ENCODE measurements at regions not wholly inside any gene's neighbourhood (a gene's known extent, or its start where the extent isn't known, plus 50 kb on each side); places are given as distances from the start of the nearest gene placed in this dataset.

DNA sequence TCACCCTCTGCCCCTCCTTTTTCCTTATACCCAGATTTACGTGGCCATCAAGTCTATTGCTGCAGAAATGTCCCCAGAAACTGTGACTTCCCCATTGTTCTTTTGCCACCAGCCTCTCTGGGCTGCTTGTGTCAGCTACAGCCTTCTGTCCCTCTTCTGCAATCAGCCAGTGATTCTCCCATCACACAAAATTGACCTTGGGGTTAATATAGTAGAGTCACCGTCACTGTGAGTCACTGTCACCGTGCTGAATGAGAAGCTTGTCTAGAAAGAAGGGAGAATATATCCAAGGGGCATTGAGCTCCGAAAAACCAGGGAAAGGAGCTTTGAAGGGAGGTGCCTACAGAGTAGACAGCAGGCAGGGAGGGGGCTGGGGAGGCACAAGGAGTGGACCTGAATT is 290.5 kb downstream of the HAPSTR1 start:
- H3K4me1 ChIP-seq = peaks cover 0 to 26% (median 4%) of the 10 kb centered on the region in 10 experiments; a peak in 11 of 20 replicates
- peaks cover 5 to 20% (median 11%) of the 10 kb centered on the region in 11 experiments; a peak in 20 of 22 replicates for H3K9me3 ChIP-seq (replicated peaks in 1 of 11)
- H3K4me3 ChIP-seq = no peak overlapping the region
- no peaks in the 10 kb centered on the region for H3K36me3 ChIP-seq
- H3K9ac ChIP-seq = no peak overlapping the region
- no peak overlapping the region for H3K27ac ChIP-seq
- H3K27me3 ChIP-seq = no peaks in the 10 kb centered on the region
- no peak for TF ChIP-seq Cebpa-rat (IDR thresholded peaks at IDR 0.05)
- H4K20me1 ChIP-seq = no peaks in the 10 kb centered on the region
- no peak overlapping the region for H3K4me2 ChIP-seq

DNA sequence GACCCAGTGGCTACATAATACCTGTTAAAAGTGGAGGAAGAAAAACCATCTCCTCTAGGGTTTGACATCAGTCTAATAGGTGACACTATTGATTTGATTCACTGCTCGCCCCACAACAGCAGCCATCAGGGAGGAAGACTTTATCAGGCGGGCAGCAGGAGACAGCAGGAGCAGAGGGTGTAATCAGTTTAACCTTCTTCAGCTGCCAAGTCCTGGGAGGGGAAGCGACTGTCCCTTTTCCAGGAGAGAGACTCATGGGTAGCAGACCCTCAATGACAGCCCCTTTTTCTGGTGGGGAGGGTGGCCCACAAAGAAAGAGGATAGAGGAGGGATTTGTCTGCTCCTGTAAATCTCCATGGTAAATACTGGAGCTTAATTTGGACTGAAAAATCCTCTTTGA is 291.8 kb downstream of the HAPSTR1 start:
- no peak overlapping the region for H3K9ac ChIP-seq

DNA sequence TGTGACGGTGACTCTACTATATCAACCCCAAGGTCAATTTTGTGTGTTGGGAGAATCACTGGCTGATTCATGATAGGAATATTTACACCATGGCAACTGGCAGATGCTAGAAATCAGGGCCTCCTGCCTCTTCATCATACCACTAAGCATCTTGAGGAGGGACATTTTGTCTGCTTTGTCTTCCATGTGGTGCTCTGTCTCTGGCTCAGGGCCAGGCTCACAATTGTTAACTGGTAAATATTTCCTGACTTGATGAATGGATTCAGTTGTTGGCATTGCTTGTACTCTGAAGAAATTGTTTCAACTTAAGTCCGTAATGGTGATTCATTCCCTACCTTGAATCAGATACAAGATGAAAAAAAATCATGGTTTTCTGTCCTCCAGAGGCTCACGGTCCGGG is 292.7 kb downstream of the HAPSTR1 start:
- H3K9me3 ChIP-seq (replicated peaks in 1 of 11) = peaks cover 23 to 42% (median 32%) of the 10 kb centered on the region in 11 experiments
- no peak overlapping the region for H3K4me3 ChIP-seq
- no peak overlapping the region for H3K9ac ChIP-seq
- H3K4me2 ChIP-seq = no peak overlapping the region
- peaks cover 0 to 8% (median 0%) of the 10 kb centered on the region in 10 experiments; a peak in 5 of 20 replicates for H3K4me1 ChIP-seq
- H3K36me3 ChIP-seq = no peaks in the 10 kb centered on the region
- no peaks in the 10 kb centered on the region for H4K20me1 ChIP-seq
- H3K27me3 ChIP-seq = no peaks in the 10 kb centered on the region
- H3K27ac ChIP-seq = no peak overlapping the region
- TF ChIP-seq Cebpa-rat (IDR thresholded peaks at IDR 0.05) = no peak

More for the DNA sequence above, 291.8 kb downstream of the HAPSTR1 start:
- H4K20me1 ChIP-seq = no peaks in the 10 kb centered on the region
- H3K4me2 ChIP-seq = no peak overlapping the region
- TF ChIP-seq Cebpa-rat (IDR thresholded peaks at IDR 0.05) = no peak
- H3K9me3 ChIP-seq (replicated peaks in 1 of 11) = peaks cover 18 to 33% (median 25%) of the 10 kb centered on the region in 11 experiments
- no peaks in the 10 kb centered on the region for H3K36me3 ChIP-seq
- no peaks in the 10 kb centered on the region for H3K27me3 ChIP-seq
- H3K4me3 ChIP-seq = no peak overlapping the region
- no peak overlapping the region for H3K27ac ChIP-seq
- peaks cover 0 to 14% (median 0%) of the 10 kb centered on the region in 10 experiments; a peak in 3 of 20 replicates for H3K4me1 ChIP-seq

DNA sequence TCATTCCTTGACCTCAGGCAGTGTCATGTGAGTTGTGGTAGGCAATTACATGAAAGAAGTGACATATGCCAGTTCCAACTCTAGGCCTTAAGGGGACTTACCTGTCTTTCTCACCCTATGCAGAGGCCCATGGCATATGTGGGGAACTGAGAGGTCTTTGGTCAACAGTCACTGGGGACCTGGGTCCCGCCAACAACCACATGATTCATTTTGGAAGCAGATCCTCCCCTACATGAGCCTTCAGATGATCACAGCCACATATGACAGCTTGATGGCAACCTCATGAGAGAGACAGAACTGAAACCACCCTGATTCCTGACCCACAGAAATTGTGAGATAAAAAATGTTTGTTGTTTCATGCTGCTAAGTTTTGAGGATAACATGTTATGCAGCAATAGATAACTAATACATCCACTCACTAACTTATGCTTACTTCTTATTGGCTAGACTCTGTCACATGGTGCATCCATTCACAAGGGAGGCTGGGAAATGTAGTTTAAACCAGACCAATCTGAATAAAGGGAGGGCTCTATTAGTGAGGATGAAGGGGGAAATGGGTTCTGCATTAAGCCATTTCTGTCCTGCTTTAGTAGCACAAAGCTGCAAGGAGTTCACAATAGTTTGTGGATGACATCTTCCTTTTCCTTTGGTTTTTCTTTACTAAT is 298.2 kb downstream of the HAPSTR1 start:
- H3K36me3 ChIP-seq = no peaks in the 10 kb centered on the region
- H3K27me3 ChIP-seq = no peaks in the 10 kb centered on the region
- H3K9ac ChIP-seq = no peak overlapping the region
- no peak overlapping the region for H3K27ac ChIP-seq
- TF ChIP-seq Cebpa-rat (IDR thresholded peaks at IDR 0.05) = no peak
- H4K20me1 ChIP-seq = no peaks in the 10 kb centered on the region
- H3K9me3 ChIP-seq (replicated peaks in 1 of 11) = peaks cover 23 to 55% (median 42%) of the 10 kb centered on the region in 11 experiments
- H3K4me1 ChIP-seq = peaks cover 0 to 22% (median 7%) of the 10 kb centered on the region in 10 experiments; a peak in 9 of 20 replicates
- H3K4me3 ChIP-seq = no peak overlapping the region
- H3K4me2 ChIP-seq = no peak overlapping the region

GRCh38 chr16:9392956-9393355 is 301.5 kb downstream of the HAPSTR1 start:
- H3K4me2 ChIP-seq = peak overlapping the region in 4 of 11 experiments; percentile 10 to 46 (median 30); a peak in 6 of 22 replicates
- no peak for TF ChIP-seq Cebpa-rat (IDR thresholded peaks at IDR 0.05)
- no peak overlapping the region for H3K27ac ChIP-seq
- H3K4me1 ChIP-seq = peaks cover 0 to 22% (median 7%) of the 10 kb centered on the region in 10 experiments; a peak in 9 of 20 replicates
- H4K20me1 ChIP-seq = no peaks in the 10 kb centered on the region
- no peaks in the 10 kb centered on the region for H3K36me3 ChIP-seq
- no peak overlapping the region for H3K9ac ChIP-seq
- peaks cover 6 to 29% (median 20%) of the 10 kb centered on the region in 11 experiments for H3K9me3 ChIP-seq (replicated peaks in 1 of 11)
- no peaks in the 10 kb centered on the region for H3K27me3 ChIP-seq
- H3K4me3 ChIP-seq = no peak overlapping the region

DNA sequence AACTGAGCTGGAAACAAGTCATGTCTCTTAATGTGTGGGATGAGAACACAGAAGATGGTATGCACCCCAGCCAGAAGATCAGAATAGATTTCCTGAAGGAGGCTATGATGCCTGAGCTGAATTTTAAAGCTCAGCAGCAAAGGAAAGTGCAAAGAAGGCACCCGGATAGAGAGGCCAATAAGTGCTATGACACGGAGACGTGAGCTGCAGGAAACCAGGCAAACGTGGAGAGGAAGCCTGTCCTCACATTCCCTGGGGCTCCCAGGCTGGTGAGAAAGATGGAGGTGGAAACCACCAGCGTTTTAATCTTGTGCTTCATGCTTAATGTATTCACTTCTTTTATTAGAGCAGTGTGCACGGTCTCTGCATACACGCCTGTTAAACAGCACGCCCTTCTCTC is 302.1 kb downstream of the HAPSTR1 start:
- Histone ChIP-seq H4K20me1 (no peaks in the 10 kb centered on the region), H3K9ac (no peak overlapping the region), H3K4me1 (peaks cover 0 to 19% (median 7%) of the 10 kb centered on the region in 10 experiments; a peak in 9 of 20 replicates), H3K36me3 (no peaks in the 10 kb centered on the region), H3K27ac (no peak overlapping the region), H3K27me3 (no peaks in the 10 kb centered on the region), H3K4me3 (no peak overlapping the region), H3K4me2 (peak overlapping the region in 4 of 11 experiments; percentile 10 to 46 (median 30); a peak in 3 of 22 replicates), H3K9me3 (replicated peaks in 1 of 11) (peaks cover under 1 to 23% (median 14%) of the 10 kb centered on the region in 11 experiments; a peak in 19 of 22 replicates)
- TF ChIP-seq Cebpa-rat (IDR thresholded peaks at IDR 0.05) = no peak

DNA sequence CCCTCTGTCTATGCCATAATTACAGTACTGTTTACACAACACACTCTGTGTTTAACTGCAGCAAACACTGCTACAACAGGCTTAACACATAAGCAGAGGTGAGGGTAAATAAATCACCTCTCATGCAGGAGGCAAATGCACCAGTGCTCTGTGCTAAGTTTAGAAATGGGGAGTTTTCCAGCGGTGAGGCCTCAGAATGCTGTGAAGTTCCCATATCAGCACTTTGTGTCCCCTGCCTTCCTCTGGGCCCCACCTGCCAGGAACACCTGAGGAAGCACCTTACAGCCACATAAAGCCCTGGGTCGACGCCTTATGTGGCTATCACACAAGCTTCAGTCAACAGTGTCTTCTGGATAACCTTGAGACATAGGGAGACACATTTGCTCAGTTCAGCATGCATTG is 304.5 kb downstream of the HAPSTR1 start:
- H3K27me3 ChIP-seq = no peaks in the 10 kb centered on the region
- no peaks in the 10 kb centered on the region for H4K20me1 ChIP-seq
- no peak overlapping the region for H3K4me3 ChIP-seq
- no peak for TF ChIP-seq Cebpa-rat (IDR thresholded peaks at IDR 0.05)
- no peak overlapping the region for H3K4me2 ChIP-seq
- H3K9ac ChIP-seq = no peak overlapping the region
- no peaks in the 10 kb centered on the region for H3K36me3 ChIP-seq
- H3K27ac ChIP-seq = no peak overlapping the region
- H3K4me1 ChIP-seq = peaks cover 0 to 10% (median 7%) of the 10 kb centered on the region in 10 experiments; a peak in 9 of 20 replicates
- peaks cover 0 to 9% (median 0%) of the 10 kb centered on the region in 11 experiments; a peak in 1 of 22 replicates for H3K9me3 ChIP-seq (replicated peaks in 1 of 11)

GRCh38 chr16:9399573-9399972 is 308.1 kb downstream of the HAPSTR1 start:
- no peak overlapping the region for H3K27ac ChIP-seq
- no peaks in the 10 kb centered on the region; a peak in 1 of 22 replicates for H4K20me1 ChIP-seq
- H3K4me3 ChIP-seq = no peak overlapping the region
- H3K4me2 ChIP-seq = no peak overlapping the region
- no peak for TF ChIP-seq Cebpa-rat (IDR thresholded peaks at IDR 0.05)
- H3K9ac ChIP-seq = no peak overlapping the region
- H3K27me3 ChIP-seq = no peaks in the 10 kb centered on the region
- no peaks in the 10 kb centered on the region for H3K4me1 ChIP-seq
- H3K36me3 ChIP-seq = no peaks in the 10 kb centered on the region
- H3K9me3 ChIP-seq (replicated peaks in 1 of 11) = no peaks in the 10 kb centered on the region

GRCh38 chr16:9401173-9401572 is 309.7 kb downstream of the HAPSTR1 start:
- H3K9me3 ChIP-seq (replicated peaks in 1 of 11) = no peaks in the 10 kb centered on the region
- no peaks in the 10 kb centered on the region for H3K4me1 ChIP-seq
- no peak overlapping the region for H3K4me2 ChIP-seq
- no peaks in the 10 kb centered on the region for H3K27me3 ChIP-seq
- no peak overlapping the region for H3K9ac ChIP-seq
- no peaks in the 10 kb centered on the region; a peak in 1 of 22 replicates for H4K20me1 ChIP-seq
- H3K4me3 ChIP-seq = no peak overlapping the region
- no peak overlapping the region for H3K27ac ChIP-seq
- no peak for TF ChIP-seq Cebpa-rat (IDR thresholded peaks at IDR 0.05)
- H3K36me3 ChIP-seq = no peaks in the 10 kb centered on the region

Measured in BLaER1 treated with 17β-estradiol and CSF1 and Interleukin-3, amounts not matched to agents 10 nM and 100 nM (cell line).